Adrenal gland (tissue), 5 donors: ENCODE measurements at regions not wholly inside any gene's neighbourhood (a gene's known extent, or its start where the extent isn't known, plus 50 kb on each side); places are given as distances from the start of the nearest gene placed in this dataset.

Experiments used
- CTCF ChIP-seq, 6 experiments: fragments of 450-650 bp in 4 of 6; fragments of 200-600 bp in 2 of 6; sonication (generic) in 1 of 6; IDR thresholded peaks; 1 replicate in 5 of 6; 2 replicates in 1 of 6; pipeline versions ENCODE4 v1.5.1 to v1.8.0; 2016 to 2021; ENCODE audit warnings: antibody characterized with exemption in 6 of 6, mild to moderate bottlenecking in 2 of 6, moderate library complexity in 1 of 6
- POLR2A ChIP-seq, 2 donors: fragments of 450-650 bp; IDR thresholded peaks; one replicate each; pipeline ENCODE4 v1.6.1; 2017; ENCODE audit warnings: antibody characterized with exemption in 2 of 2, mild to moderate bottlenecking in 2 of 2, moderate library complexity in 1 of 2
- donor health status: DM: no; HTN: no; CAD: no.

GRCh38 chr18:14927701-14928100 lies 179.7 kb downstream of the ANKRD30B start:
- TF ChIP-seq CTCF (IDR thresholded peaks at IDR 0.05): no peak
- TF ChIP-seq POLR2A (IDR thresholded peaks at IDR 0.05): no peak
